Activated CD4-positive, alpha-beta T cell treated with anti-CD3 and anti-CD28 coated beads, Interleukin-10, Interleukin-2, amounts not matched to agents 100 ng/mL and 50 ng/mL, durations not matched to agents 16 hours and 8 hours (primary cell): ENCODE measurements at regions not wholly inside any gene's neighbourhood (a gene's known extent, or its start where the extent isn't known, plus 50 kb on each side); places are given as distances from the start of the nearest gene placed in this dataset.
A peak's percentile ranks its signal among the peaks of the same experiment; 100 is the strongest.
"Not testable (repeated sequence)": the region's sequence is repeated elsewhere in the genome, so short reads cannot be mapped to it uniquely, and the experiment has no call there.

Source experiments
- DNase-seq: peaks from one replicate; pipeline ENCODE4 v3.0.0-alpha.2; 2020

GRCh38 chr14:38001501-38001900 is 206.2 kb upstream of the SSTR1 start:
- no peak for DNase-seq

DNA sequence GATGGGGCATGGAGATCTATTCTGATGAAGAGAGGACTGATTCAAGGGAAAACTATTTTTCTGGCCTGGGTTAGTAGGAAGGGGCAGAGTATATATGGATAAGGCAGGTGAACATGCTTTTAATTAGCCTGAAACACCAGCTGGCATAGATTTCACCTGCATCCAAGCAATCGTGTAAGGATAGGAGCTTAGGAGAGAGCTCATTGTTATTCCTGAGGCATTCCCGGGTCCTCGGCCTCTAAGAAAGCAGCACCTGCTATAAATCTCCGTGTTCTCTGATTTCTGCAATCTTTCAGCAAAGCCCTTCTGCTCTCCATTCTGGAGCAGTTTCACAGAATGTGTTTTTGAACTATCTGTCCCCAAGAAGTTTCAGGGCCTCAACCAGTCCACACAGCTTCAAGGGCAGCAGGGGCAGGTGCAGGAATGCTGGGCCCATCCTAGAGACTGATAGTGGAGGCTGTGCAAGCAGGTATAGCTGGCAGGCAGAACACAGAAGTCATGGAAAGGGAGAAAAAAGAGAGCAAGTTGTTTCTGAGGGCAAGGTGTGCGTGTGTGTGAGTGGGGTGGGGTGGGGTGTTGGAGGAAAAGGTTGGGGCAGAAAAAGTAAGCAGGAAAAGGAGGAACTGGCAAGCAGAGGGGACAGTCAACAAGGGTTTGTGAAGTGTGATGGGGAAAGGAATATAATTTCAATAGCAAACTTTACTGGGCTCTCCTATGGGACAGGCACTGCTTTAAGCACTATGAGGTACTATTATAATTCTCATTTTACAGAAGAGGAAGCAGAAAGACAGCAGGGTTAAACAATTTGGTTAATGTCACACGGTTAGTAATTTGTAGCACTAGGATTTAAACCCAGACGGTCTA is 203.7 kb upstream of the SSTR1 start:
- DNase-seq: no peak

- DNase-seq: no peak
Measured at GRCh38 chr14:38004610-38004879, 203.2 kb upstream of the SSTR1 start.

- not testable (repeated sequence) for DNase-seq
Measured at GRCh38 chr14:38011156-38011555, 196.5 kb upstream of the SSTR1 start.

DNA sequence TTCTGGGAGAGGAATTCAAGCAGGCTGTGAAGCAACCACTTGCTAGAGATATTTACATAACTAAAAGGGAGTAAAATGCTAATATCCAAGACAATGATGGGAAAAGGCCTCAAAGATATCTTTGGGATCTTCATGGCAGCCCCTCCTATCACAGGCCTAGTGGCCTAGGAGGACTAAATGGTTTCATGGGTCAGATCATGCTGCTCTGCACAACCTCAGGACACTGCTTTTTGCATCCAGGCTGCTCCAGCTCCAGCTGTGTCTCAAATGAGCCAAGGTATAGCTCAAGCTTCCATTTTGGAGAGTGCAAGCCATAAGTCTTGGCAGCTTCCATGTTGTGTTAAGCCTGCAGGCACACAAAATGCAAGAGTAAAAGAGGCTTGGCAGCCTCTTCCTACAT is 195.6 kb upstream of the SSTR1 start:
- no peak for DNase-seq

DNA sequence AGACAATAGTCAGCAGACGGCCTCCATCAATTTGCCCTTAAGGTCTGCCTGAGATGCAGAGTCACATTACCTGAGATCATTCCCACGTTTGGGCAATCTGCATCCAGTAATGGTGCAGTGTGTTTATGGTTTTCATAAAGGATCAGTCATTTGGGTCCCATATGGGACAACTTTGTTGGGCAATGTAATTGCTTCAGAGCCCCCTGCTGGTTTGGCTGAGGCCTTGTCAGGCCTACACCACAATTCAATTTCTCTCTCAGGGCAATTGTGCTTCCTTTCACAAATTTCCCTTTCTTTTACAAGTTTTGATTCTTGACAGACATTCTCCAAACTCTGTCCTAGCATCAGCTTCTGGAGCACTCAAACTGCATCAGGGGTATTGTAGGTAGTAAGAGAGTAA is 191.2 kb upstream of the SSTR1 start:
- peak; percentile 10 for DNase-seq

DNA sequence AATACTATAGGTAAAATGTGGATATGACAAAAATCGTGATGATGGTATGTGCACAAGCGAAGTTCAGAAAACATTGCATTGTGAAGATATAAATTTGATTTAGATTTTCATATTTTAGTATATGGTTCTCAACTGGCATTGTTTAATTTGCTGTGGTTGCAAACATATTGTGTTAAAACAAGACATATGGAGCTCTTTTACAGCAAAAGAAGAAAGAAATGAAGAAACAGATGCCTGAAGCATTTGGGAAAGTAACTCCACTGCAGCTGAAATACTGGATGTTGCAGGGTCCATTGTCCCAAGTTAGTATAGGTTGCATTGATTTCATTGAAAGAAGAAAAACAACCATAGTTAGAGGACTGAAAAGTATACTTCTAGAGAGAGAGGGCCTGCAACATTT is 185.8 kb upstream of the SSTR1 start:
- no peak for DNase-seq

- DNase-seq: no peak
Measured at GRCh38 chr14:38022775-38023174, 184.9 kb upstream of the SSTR1 start.

DNA sequence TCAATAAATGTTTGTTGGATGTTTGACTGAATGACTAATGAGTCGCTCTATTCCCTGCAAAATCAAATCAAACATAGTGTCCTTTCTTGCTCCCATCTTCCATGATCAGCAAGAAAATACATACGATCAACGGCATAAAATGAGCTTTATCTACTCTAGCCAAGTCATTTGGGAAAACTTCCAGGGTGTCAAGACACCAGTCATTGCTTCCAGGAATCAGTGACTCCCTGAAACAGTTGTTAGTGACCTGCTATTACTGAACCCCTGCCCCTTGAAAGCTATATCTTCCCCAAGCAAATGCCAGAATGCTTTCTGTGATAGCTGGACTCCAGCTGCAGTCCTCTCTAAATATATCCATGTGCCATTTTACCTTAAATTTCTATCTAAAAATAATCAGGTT is 169.5 kb upstream of the SSTR1 start:
- no peak for DNase-seq

DNA sequence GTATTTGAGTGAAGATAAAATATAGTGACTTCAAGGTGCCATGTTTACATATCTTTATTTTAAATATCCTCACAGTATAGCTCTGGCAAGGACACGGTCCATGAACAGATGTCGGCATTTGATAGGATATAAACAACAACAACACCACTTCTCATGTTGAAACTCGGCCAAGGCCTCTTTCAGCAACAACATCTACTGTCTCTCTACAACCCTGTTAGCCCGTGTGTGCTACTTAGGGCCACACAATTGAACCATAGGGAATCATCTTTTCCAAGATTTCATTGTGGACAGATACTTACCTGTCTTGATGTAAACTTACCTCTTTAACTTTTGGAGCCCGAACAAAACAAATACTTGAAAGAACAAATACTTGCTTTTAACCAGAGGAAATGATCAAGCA is 168.7 kb upstream of the SSTR1 start:
- DNase-seq: no peak

GRCh38 chr14:38039496-38039895 is 168.2 kb upstream of the SSTR1 start:
- DNase-seq: no peak

DNA sequence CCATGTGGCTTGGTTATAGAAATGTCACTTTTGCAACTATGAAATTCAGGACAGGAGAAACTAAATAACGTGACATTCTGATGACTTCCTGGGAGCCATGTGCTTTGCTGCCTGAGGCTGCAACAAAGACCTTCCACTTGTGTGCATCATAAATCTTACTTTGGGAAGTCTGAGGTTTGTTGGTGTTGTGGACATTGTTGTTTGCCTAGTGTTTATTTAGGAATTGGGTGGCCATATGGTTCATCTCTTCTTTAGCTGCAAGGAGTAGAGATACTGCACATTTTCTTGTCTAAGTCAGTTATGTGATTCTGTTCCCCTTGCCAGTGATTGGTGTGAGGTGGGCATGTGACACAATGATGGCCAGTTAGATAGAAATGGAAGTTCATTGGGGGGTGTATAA is 167.3 kb upstream of the SSTR1 start:
- DNase-seq: no peak

GRCh38 chr14:38042322-38042721 is 165.4 kb upstream of the SSTR1 start:
- no peak for DNase-seq

DNA sequence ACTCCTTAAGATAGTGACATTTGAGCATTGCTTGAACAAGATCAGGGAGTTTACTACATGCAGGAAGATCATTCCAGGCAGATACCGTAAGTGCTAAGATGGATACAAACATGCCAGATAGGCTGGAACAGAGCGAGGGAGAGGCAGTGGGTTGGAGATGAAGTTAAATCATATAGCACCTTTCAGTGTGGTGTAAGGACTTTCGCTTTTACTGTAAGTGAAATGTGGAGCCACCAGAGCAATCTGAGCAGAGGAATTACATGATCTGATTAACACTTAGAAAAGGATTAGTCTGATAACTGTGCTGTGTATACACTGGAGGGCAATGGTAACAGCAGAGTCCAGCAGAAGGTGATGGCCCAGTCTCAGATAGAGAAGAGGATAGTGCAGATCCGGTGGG is 163.0 kb upstream of the SSTR1 start:
- peak; percentile 23 for DNase-seq

DNA sequence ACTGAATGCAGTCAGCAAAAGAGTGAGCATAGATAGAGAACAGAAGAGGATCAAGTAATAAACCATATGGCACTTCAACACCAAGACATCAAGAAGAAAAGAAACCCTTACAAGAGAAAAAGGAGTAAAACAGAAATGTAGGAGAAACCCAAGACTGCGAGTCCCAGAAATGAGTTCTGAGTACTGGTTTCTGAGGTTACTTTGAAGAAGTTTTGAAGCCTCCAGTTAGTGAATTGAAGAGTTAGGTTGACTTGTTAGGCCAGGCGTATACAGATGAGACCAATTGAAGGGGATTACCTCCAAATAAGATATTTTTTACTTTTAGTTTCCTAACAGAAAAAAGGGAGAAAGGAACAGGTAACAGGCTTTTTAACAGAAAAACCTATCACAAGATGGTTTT is 162.2 kb upstream of the SSTR1 start:
- DNase-seq: no peak

- DNase-seq: no peak
Measured at GRCh38 chr14:38046160-38046559, 161.5 kb upstream of the SSTR1 start.

- no peak for DNase-seq
Measured at GRCh38 chr14:38047195-38047902, 160.4 kb upstream of the SSTR1 start.

DNA sequence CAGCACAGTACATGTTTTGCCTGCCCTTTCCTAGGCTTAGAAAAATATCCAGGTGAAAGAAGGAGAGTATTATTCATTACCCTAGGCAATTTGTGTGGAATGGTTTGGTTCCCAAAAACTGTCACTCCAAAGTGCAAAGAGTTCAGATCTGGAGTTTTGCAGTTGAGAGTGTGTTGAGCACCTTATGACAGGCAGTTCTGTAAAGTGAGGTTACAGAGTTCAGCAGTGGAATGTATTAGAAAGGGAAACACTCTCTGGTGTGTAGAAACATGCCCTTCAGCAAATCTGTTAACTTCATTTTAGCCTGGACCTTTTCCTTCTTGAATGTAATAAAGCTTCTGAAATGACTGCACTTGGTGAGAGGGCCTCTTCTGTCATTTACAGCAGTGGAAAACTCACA is 154.0 kb upstream of the SSTR1 start:
- no peak for DNase-seq

DNA sequence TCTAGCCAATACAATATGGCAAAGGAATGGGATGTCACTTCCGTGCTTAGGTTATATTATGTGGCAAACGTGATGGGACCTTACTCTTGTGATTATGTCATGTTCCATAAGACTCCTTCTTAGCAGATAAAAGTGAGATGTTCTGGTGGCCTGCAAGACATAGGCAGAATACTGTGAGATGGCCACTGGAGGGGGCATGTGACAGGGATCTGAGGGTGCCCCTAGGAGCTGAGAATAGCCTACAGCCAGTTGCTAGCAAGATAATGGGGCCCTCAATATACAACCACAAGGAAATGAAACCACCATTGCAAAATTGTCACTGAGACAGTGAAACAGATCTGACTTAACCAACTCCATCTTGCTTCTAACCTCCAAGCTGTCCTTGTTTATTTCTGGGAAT is 151.4 kb upstream of the SSTR1 start:
- no peak for DNase-seq

GRCh38 chr14:38062223-38062622 is 145.5 kb upstream of the SSTR1 start:
- DNase-seq: not testable (repeated sequence)

DNA sequence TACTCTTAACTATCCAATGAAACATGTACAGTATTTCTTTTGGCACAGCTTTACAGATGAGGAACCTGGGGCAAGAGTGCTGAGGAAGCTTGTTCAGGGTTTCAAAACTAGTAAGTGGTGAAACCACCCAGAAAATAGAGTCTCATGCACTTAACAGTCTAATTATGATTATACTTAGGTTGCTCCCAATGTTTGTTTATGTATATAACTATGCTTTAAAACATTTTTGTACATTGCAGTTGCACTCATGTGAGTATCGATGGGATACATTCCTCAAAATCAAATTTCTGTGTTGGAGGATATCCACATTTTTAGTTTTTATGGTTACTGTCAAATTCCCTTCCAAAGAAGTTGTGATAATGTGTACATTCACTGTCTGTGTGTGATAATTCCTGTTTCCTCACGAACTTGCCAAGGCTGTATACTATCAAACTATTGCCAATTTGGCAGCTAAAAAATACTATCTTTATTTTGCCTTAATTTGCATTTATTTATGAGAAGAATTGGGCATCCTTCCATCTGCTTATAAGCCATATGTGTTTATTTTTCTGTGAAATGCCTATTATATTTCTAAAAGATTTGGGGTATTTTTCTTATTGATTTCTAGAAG is 143.9 kb upstream of the SSTR1 start:
- no peak for DNase-seq

GRCh38 chr14:38065106-38065762 is 142.5 kb upstream of the SSTR1 start:
- peak; percentile 50 for DNase-seq

- peak; percentile 40 for DNase-seq
Measured at GRCh38 chr14:38070061-38070588, 137.6 kb upstream of the SSTR1 start.
